GM20431 (cell line): ENCODE measurements at regions not wholly inside any gene's neighbourhood (a gene's known extent, or its start where the extent isn't known, plus 50 kb on each side); places are given as distances from the start of the nearest gene placed in this dataset.

Experiments
- in situ Hi-C: fragments of 300-500 bp; cut with MseI, MboI; formaldehyde crosslinking; loops from one replicate; pipeline ENCODE4 v1.15.0; 2020; ENCODE audit warnings: low sequenced_read_pairs; ENCODE audit not compliant: unreplicated experiment

GRCh38 chr1:244248426-244248825 is 197.3 kb downstream of the ZBTB18 start:
- in situ Hi-C loops, result no loop called here

GRCh38 chr1:244252211-244252610 is 199.5 kb downstream of the ADSS2 start:
- in situ Hi-C loops, result no loop called here

GRCh38 chr1:244254467-244254866 is 197.2 kb downstream of the ADSS2 start:
- in situ Hi-C loops, result no loop called here

GRCh38 chr1:244255426-244255965 is 196.2 kb downstream of the ADSS2 start:
- in situ Hi-C loops, result no loop called here

- in situ Hi-C loops, result no loop called here
Measured at GRCh38 chr1:244256086-244256676, 195.5 kb downstream of the ADSS2 start.

- in situ Hi-C loops, result no loop called here
Measured at GRCh38 chr1:244264163-244264562, 187.5 kb downstream of the ADSS2 start.

GRCh38 chr1:244265507-244265906 is 186.2 kb downstream of the ADSS2 start:
- in situ Hi-C loops, result no loop called here

GRCh38 chr1:244269169-244269568 is 182.5 kb downstream of the ADSS2 start:
- in situ Hi-C loops, result no loop called here

GRCh38 chr1:244271004-244271403 is 180.7 kb downstream of the ADSS2 start:
- in situ Hi-C loops, result no loop called here

GRCh38 chr1:244271691-244272308 is 179.9 kb downstream of the ADSS2 start:
- in situ Hi-C loops, result no loop called here

GRCh38 chr1:244272471-244273261 is 179.0 kb downstream of the ADSS2 start:
- in situ Hi-C loops, result no loop called here

GRCh38 chr1:244273262-244273844 is 178.4 kb downstream of the ADSS2 start:
- in situ Hi-C loops, result no loop called here

GRCh38 chr1:244273845-244274619 is 177.7 kb downstream of the ADSS2 start:
- in situ Hi-C loops, result no loop called here

GRCh38 chr1:244276646-244277045 is 175.1 kb downstream of the ADSS2 start:
- in situ Hi-C loops, result loop anchor here (25.0 kb wide), 2 partner anchors 539 to 939 kb away; no protein-coding TSS in a partner anchor

GRCh38 chr1:244280201-244280600 is 171.5 kb downstream of the ADSS2 start:
- in situ Hi-C loops, result loop anchor here (25.0 kb wide), 2 partner anchors 543 to 943 kb away; no protein-coding TSS in a partner anchor

GRCh38 chr1:244280859-244281258 is 170.8 kb downstream of the ADSS2 start:
- in situ Hi-C loops, result loop anchor here (25.0 kb wide), 2 partner anchors 544 to 944 kb away; no protein-coding TSS in a partner anchor

GRCh38 chr1:244283772-244284171 is 167.9 kb downstream of the ADSS2 start:
- in situ Hi-C loops, result loop anchor here (25.0 kb wide), 2 partner anchors 546 to 946 kb away; no protein-coding TSS in a partner anchor

GRCh38 chr1:244284641-244285156 is 167.0 kb downstream of the ADSS2 start:
- in situ Hi-C loops, result loop anchor here (25.0 kb wide), 2 partner anchors 547 to 947 kb away; no protein-coding TSS in a partner anchor

GRCh38 chr1:244286341-244286740 is 165.4 kb downstream of the ADSS2 start:
- in situ Hi-C loops, result loop anchor here (25.0 kb wide), 2 partner anchors 549 to 949 kb away; no protein-coding TSS in a partner anchor
